Daoy (cell line): ENCODE measurements at regions not wholly inside any gene's neighbourhood (a gene's known extent, or its start where the extent isn't known, plus 50 kb on each side); places are given as distances from the start of the nearest gene placed in this dataset.

Source experiments
- DNase-seq: peaks from one replicate; pipeline ENCODE4 v3.0.0-alpha.2; 2015; ENCODE audit warnings: low read depth

GRCh38 chr15:29917600-29918597 lies 95.6 kb upstream of the TJP1 start:
- DNase-seq: no peak

- no peak for DNase-seq
Measured at GRCh38 chr15:29914511-29914926, 92.3 kb upstream of the TJP1 start.

- no peak for DNase-seq
Measured at GRCh38 chr15:29913528-29914135, 91.4 kb upstream of the TJP1 start.

- no peak for DNase-seq
Measured at GRCh38 chr15:29911705-29912104, 89.4 kb upstream of the TJP1 start.

- no peak for DNase-seq
Measured at GRCh38 chr15:29910068-29910467, 87.8 kb upstream of the TJP1 start.

GRCh38 chr15:29904757-29905417 lies 82.6 kb upstream of the TJP1 start:
- DNase-seq: no peak

GRCh38 chr15:29903785-29904464 lies 81.7 kb upstream of the TJP1 start:
- no peak for DNase-seq

GRCh38 chr15:29903028-29903427 lies 80.8 kb upstream of the TJP1 start:
- no peak for DNase-seq

GRCh38 chr15:29900237-29901189 lies 78.2 kb upstream of the TJP1 start:
- DNase-seq: no peak

- no peak for DNase-seq
Measured at GRCh38 chr15:29896062-29896461, 73.8 kb upstream of the TJP1 start.

GRCh38 chr15:29891096-29891457 lies 68.8 kb upstream of the TJP1 start:
- DNase-seq: no peak

- no peak for DNase-seq
Measured at GRCh38 chr15:29890336-29891095, 68.2 kb upstream of the TJP1 start.

GRCh38 chr15:29889542-29890329 lies 67.5 kb upstream of the TJP1 start:
- peak; percentile 15 for DNase-seq

GRCh38 chr15:29888646-29889045 lies 66.4 kb upstream of the TJP1 start:
- DNase-seq: peak; percentile 52

- DNase-seq: no peak
Measured at GRCh38 chr15:29887721-29888120, 65.5 kb upstream of the TJP1 start.

GRCh38 chr15:29885183-29885582 lies 62.9 kb upstream of the TJP1 start:
- no peak for DNase-seq

GRCh38 chr15:29883126-29883525 lies 60.9 kb upstream of the TJP1 start:
- DNase-seq: no peak

- no peak for DNase-seq
Measured at GRCh38 chr15:29880886-29881285, 58.6 kb upstream of the TJP1 start.

GRCh38 chr15:29880341-29880740 lies 58.1 kb upstream of the TJP1 start:
- DNase-seq: no peak
